ENCODE measurements at regions not wholly inside any gene's neighbourhood (a gene's known extent, or its start where the extent isn't known, plus 50 kb on each side); places are given as distances from the start of the nearest gene placed in this dataset.
"Not testable (repeated sequence)": the region's sequence is repeated elsewhere in the genome, so short reads cannot be mapped to it uniquely, and the experiment has no call there.

GRCh38 chr18:22691946-22692710, 241.0 kb upstream of the RBBP8 start:
- DNase-seq (ENCODE audit: extremely low read depth in 1 of 2, low read depth in 1 of 2), result no peak

GRCh38 chr18:22694954-22695353, 238.2 kb upstream of the RBBP8 start:
- no peak for DNase-seq (ENCODE audit: extremely low read depth in 1 of 2, low read depth in 1 of 2)

- no peak for DNase-seq (ENCODE audit: extremely low read depth in 1 of 2, low read depth in 1 of 2)
These were observed 237.5 kb upstream of the RBBP8 start for GRCh38 chr18:22695674-22696073.

- DNase-seq (ENCODE audit: extremely low read depth in 1 of 2, low read depth in 1 of 2), result no peak
These were observed 235.6 kb upstream of the RBBP8 start for GRCh38 chr18:22697561-22697960.

DNA sequence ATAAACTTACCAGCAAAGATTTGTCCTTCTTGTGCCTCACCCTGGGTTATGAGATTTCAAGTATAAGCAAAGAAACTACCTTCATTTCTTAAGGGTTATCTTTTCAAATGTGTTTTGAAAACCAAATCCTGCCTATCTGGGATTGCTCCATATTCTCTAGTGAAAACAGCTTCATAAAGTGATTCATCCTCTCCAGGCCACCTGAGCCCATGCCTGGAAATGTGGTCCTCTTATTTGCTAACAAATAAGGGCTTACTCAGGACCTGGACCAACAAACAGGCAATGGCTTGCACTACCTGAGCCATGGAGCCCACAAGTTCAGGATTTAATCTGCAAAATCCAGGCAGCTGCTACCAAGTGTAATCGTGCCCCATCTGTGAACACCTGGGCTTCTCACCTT, 234.4 kb upstream of the RBBP8 start:
- no peak for DNase-seq (ENCODE audit: extremely low read depth in 1 of 2, low read depth in 1 of 2)

DNA sequence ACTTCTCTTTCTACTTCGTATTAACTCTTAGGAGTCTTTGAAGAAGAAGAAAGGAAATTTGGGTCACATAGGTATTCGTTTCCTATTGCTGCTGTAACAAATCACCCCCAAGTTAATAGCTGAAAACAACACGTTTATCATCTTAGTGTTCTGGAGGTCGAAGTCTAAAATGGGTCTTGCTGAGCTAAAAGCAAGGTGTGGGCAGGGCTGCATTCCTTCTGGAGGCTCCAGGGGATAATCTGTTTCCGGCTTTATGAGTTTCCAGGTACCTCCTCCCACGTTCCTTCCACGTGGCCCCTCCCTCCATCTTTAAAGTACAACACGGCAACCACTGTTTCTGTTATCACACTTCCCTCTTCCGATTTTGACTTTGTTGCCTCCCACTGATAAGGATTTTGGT, 233.5 kb upstream of the RBBP8 start:
- DNase-seq (ENCODE audit: extremely low read depth in 1 of 2, low read depth in 1 of 2), result no peak

- no peak for DNase-seq (ENCODE audit: extremely low read depth in 1 of 2, low read depth in 1 of 2)
These were observed 232.2 kb upstream of the RBBP8 start for GRCh38 chr18:22700920-22701319.

DNA sequence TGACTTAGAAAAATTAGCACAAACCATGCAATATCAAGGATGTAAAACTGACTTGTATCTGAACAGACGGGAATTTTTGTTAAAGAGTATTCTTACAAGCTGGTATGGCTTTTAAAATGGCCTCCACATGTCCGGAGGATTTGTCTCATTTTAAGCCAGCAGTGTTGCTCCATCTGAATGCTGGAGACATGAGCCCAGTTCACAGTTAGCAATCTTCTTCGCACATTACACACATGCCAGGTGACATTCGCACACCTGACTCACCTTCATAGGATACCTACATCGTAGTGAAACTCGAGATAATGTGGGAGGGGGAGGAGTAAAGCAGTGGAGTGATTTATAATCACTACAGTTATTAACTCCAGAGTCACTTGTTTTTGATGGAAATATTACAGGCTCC, 231.8 kb upstream of the RBBP8 start:
- no peak for DNase-seq (ENCODE audit: extremely low read depth in 1 of 2, low read depth in 1 of 2)

GRCh38 chr18:22701795-22702194, 231.3 kb upstream of the RBBP8 start:
- no peak for DNase-seq (ENCODE audit: extremely low read depth in 1 of 2, low read depth in 1 of 2)

- DNase-seq (ENCODE audit: extremely low read depth in 1 of 2, low read depth in 1 of 2), result no peak
These were observed 230.3 kb upstream of the RBBP8 start for GRCh38 chr18:22702806-22703205.

GRCh38 chr18:22703883-22704585, 229.1 kb upstream of the RBBP8 start:
- no peak for DNase-seq (ENCODE audit: extremely low read depth in 1 of 2, low read depth in 1 of 2)

GRCh38 chr18:22704586-22704918, 228.6 kb upstream of the RBBP8 start:
- no peak for DNase-seq (ENCODE audit: extremely low read depth in 1 of 2, low read depth in 1 of 2)

DNA sequence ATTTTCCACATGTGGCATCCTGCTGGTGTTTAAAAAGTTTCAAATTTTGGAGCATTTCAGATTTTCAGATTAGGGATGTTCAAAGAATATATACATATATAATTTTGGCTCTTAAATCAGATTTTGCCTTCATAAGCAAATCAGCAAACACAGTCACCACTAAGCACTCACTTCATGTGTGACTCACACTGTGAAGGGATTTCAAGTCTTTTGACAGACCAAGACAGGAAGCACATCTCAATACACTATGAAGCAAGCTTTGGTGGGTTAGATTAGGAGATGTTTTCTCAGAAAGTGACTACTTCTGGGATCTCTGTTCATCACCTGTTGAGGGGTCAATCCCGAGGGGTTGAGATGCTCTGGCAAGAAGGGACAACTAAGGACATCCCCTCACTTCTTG, 227.8 kb upstream of the RBBP8 start:
- no peak for DNase-seq (ENCODE audit: extremely low read depth in 1 of 2, low read depth in 1 of 2)

DNA sequence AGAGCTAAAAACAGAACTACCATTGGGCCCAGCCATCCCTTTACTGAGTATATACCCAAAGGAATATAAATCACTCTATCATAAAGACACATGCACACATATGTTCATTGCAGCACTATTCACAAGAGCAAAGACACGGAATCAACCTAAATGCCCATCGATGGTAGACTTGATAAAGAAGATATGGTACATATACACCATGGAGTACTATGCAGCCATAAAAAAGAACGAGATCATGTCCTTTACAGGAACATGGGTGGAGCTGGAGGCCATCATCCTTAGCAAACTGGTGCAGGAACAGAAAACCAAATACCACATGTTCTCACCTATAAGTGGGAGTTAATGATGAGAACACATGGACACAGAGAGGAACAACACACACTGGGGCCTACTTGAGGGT, 227.1 kb upstream of the RBBP8 start:
- not testable (repeated sequence) for DNase-seq (ENCODE audit: extremely low read depth in 1 of 2, low read depth in 1 of 2)

- no peak for DNase-seq (ENCODE audit: extremely low read depth in 1 of 2, low read depth in 1 of 2)
These were observed 223.7 kb upstream of the RBBP8 start for GRCh38 chr18:22709288-22710060.

- DNase-seq (ENCODE audit: extremely low read depth in 1 of 2, low read depth in 1 of 2), result no peak
These were observed 222.4 kb upstream of the RBBP8 start for GRCh38 chr18:22710673-22711191.

GRCh38 chr18:22711192-22711685, 221.9 kb upstream of the RBBP8 start:
- no peak for DNase-seq (ENCODE audit: extremely low read depth in 1 of 2, low read depth in 1 of 2)

DNA sequence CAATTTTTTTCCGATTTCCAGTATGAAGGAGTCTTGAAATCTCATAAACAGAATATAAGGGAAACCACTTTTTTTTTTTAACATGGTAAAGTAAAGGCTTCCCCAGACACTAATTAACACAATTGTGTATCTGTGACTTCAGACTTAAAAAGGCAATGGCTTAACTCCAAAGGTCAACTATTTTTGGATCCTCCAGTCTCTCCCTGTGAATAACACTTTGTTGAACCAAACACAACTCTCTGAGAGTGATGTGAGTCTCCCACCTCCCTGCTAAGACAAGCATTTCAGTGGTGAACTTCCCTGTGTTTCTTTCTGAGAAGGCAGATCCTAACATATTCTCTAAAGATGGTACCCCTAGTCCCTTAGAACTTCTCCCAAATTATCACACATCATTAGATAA, 219.6 kb upstream of the RBBP8 start:
- DNase-seq (ENCODE audit: extremely low read depth in 1 of 2, low read depth in 1 of 2), result no peak

GRCh38 chr18:22717536-22717935, 215.6 kb upstream of the RBBP8 start:
- DNase-seq (ENCODE audit: extremely low read depth in 1 of 2, low read depth in 1 of 2), result not testable (repeated sequence)

- no peak for DNase-seq (ENCODE audit: extremely low read depth in 1 of 2, low read depth in 1 of 2)
These were observed 209.9 kb upstream of the RBBP8 start for GRCh38 chr18:22723221-22723620.

GRCh38 chr18:22723773-22724172, 209.4 kb upstream of the RBBP8 start:
- DNase-seq (ENCODE audit: extremely low read depth in 1 of 2, low read depth in 1 of 2), result no peak

All from stimulated activated CD8-positive, alpha-beta memory T cell treated with anti-CD3 and anti-CD28 coated beads, Interleukin-7, amount 100 ng/mL, for 48 hours (primary cell).